Activated CD4-positive, alpha-beta T cell treated with anti-CD3 and anti-CD28 coated beads for 1 hour (primary cell): ENCODE measurements at regions not wholly inside any gene's neighbourhood (a gene's known extent, or its start where the extent isn't known, plus 50 kb on each side); places are given as distances from the start of the nearest gene placed in this dataset.

Experiments
- DNase-seq: peaks from one replicate; pipeline ENCODE4 v3.0.0-alpha.2; 2020

GRCh38 chr2:56626927-56627326 lies 443.1 kb downstream of the CCDC85A start:
- no peak for DNase-seq

- no peak for DNase-seq
Observed at GRCh38 chr2:56630286-56630685, 446.5 kb downstream of the CCDC85A start.

GRCh38 chr2:56647997-56648396 lies 464.2 kb downstream of the CCDC85A start:
- DNase-seq: no peak

- DNase-seq: no peak
Observed at GRCh38 chr2:56648802-56649201, 465.0 kb downstream of the CCDC85A start.

- no peak for DNase-seq
Observed at GRCh38 chr2:56654936-56655335, 471.1 kb downstream of the CCDC85A start.

- no peak for DNase-seq
Observed at GRCh38 chr2:56656826-56657225, 473.0 kb downstream of the CCDC85A start.

GRCh38 chr2:56666777-56667176 lies 483.0 kb downstream of the CCDC85A start:
- no peak for DNase-seq

- DNase-seq: no peak
Observed at GRCh38 chr2:56671973-56672569, 488.3 kb downstream of the CCDC85A start.

- no peak for DNase-seq
Observed at GRCh38 chr2:56674084-56674483, 490.3 kb downstream of the CCDC85A start.

- no peak for DNase-seq
Observed at GRCh38 chr2:56676966-56677365, 493.2 kb downstream of the CCDC85A start.

GRCh38 chr2:56680971-56681631 lies 497.3 kb downstream of the CCDC85A start:
- DNase-seq: no peak

- DNase-seq: no peak
Observed at GRCh38 chr2:56681659-56682396, 498.0 kb downstream of the CCDC85A start.

- DNase-seq: no peak
Observed at GRCh38 chr2:56682397-56682760, 498.6 kb downstream of the CCDC85A start.

GRCh38 chr2:56684327-56684726 lies 500.5 kb downstream of the CCDC85A start:
- no peak for DNase-seq

- DNase-seq: no peak
Observed at GRCh38 chr2:56685205-56685604, 501.4 kb downstream of the CCDC85A start.

GRCh38 chr2:56687169-56687568 lies 503.4 kb downstream of the CCDC85A start:
- DNase-seq: no peak

- no peak for DNase-seq
Observed at GRCh38 chr2:56688661-56689060, 504.9 kb downstream of the CCDC85A start.

GRCh38 chr2:56693501-56693900 lies 509.7 kb downstream of the CCDC85A start:
- DNase-seq: no peak

GRCh38 chr2:56703001-56703400 lies 519.2 kb downstream of the CCDC85A start:
- DNase-seq: no peak

- DNase-seq: no peak
Observed at GRCh38 chr2:56705713-56706112, 521.9 kb downstream of the CCDC85A start.

GRCh38 chr2:56707218-56707617 lies 523.4 kb downstream of the CCDC85A start:
- DNase-seq: no peak

- no peak for DNase-seq
Observed at GRCh38 chr2:56707650-56708049, 523.9 kb downstream of the CCDC85A start.

- no peak for DNase-seq
Observed at GRCh38 chr2:56709181-56709580, 525.4 kb downstream of the CCDC85A start.

GRCh38 chr2:56713161-56713676 lies 529.4 kb downstream of the CCDC85A start:
- DNase-seq: no peak
